Heart right ventricle (tissue), 16 donors: ENCODE measurements at regions not wholly inside any gene's neighbourhood (a gene's known extent, or its start where the extent isn't known, plus 50 kb on each side); places are given as distances from the start of the nearest gene placed in this dataset.

Source experiments
- ATAC-seq, 8 donors: fragments of 200-7000 bp; cut with Tn5 transposase; one replicate each; pipeline ENCODE4 v1.9.1; 2020; ENCODE audit warnings: mild to moderate bottlenecking in 8 of 8, moderate library complexity in 8 of 8, moderate number of reproducible peaks in 1 of 8
- DNase-seq, 2 donors: peaks; one replicate each; pipeline ENCODE4 v3.0.0-alpha.2; 2020
- H3K27ac ChIP-seq, 10 donors: fragments of 200-600 bp; sonication (generic) in 2 of 10; one replicate each; pipeline versions ENCODE4 v1.5.0 to v1.8.0; 2020 to 2022; ENCODE audit warnings: mild to moderate bottlenecking in 3 of 10
- H3K27me3 ChIP-seq, 7 donors: fragments of 200-600 bp; one replicate each; pipeline ENCODE4 v1.8.0; 2021 to 2022; ENCODE audit warnings: mild to moderate bottlenecking in 2 of 7
- H3K36me3 ChIP-seq, 9 donors: fragments of 200-600 bp; sonication (generic) in 1 of 9; one replicate each; pipeline versions ENCODE4 v1.5.0 to v1.8.0; 2020 to 2022; ENCODE audit warnings: mild to moderate bottlenecking in 2 of 9
- H3K4me1 ChIP-seq, 9 donors: fragments of 200-600 bp; sonication (generic) in 1 of 9; one replicate each; pipeline versions ENCODE4 v1.5.0 to v1.8.0; 2020 to 2022; ENCODE audit warnings: mild to moderate bottlenecking in 4 of 9
- H3K4me3 ChIP-seq, 10 donors: fragments of 200-600 bp; sonication (generic) in 2 of 10; one replicate each; pipeline versions ENCODE4 v1.5.0 to v1.8.0; 2020 to 2022; ENCODE audit warnings: mild to moderate bottlenecking in 7 of 10, moderate library complexity in 2 of 10
- H3K9me3 ChIP-seq, 11 donors: fragments of 200-600 bp in 10 of 11; sonication (generic) in 2 of 11; one replicate each; pipeline versions ENCODE4 v1.5.0 to v1.8.0; 2013 to 2022; ENCODE audit warnings: mild to moderate bottlenecking in 2 of 11, control low read depth in 1 of 11, moderate library complexity in 1 of 11
- WGBS, 2 donors: extraction: QIAGEN DNeasy Blood & Tissue Kit; methylation state at CpG; one replicate each; pipeline ENCODE4 v1.1.7; 2013; ENCODE audit warnings: inconsistent platforms in 1 of 2; 5-methylcytosine and 5-hydroxymethylcytosine counted together
- intact Hi-C, 10 donors: fragments of 100-400 bp; cut with DNase I; formaldehyde crosslinking; loops; one replicate each; pipeline versions ENCODE4 v1.11.1 to v1.14.2; 2022
- TF ChIP-seq, protein P1 (sequence below), 9 donors: fragments of 200-600 bp; sonication (generic) in 2 of 9; IDR thresholded peaks; one replicate each; pipeline versions ENCODE4 v1.5.0 to v1.8.0; 2021 to 2022; ENCODE audit warnings: antibody characterized with exemption in 9 of 9, mild to moderate bottlenecking in 5 of 9, moderate library complexity in 1 of 9
- donor health status: Arrhythmogenic right ventricular cardiomyopathy.
- donor health status: ischemic (EF 13 %, LVEDD 7.1; RV severe dilation, severe dysfunction).
- donor health status: healthy with polysubstance abuse.
- donor health status: DM: no; HTN: yes; CAD: no.
- donor health status: DM: no; HTN: no; CAD: no.
- donor health status: ischemic (EF 25% LVEDD 6.9; RV normal size, moderate dysfunction).
- donor health status: ischemic (EF 25% LVEDD 5.7; RV mildly dilated, moderate dysfunction).
- donor health status: healthy.
- donor health status: DM: yes; HTN: yes; CAD: no.
- donor health status: Ischemic cardiomyopathy.
- donor health status: ischemic (EF 35%, LVEDD 5.7; RV mildly dilated, moderate dysfunction).
- donor health status: nonischemic (EF 11% LVEDD 7.7; RV severe dilation, severe dysfunction).
- donor health status: DM: yes; HTN: yes; CAD: no.
- donor health status: PGD.
- donor health status: ischemic (EF 29% LVEDD 5.4; RV normal size, mild dysfunction).
- donor health status: nonischemic (EF 23%, LVEDD 6.1; RV moderate dilation, normal function).

DNA sequence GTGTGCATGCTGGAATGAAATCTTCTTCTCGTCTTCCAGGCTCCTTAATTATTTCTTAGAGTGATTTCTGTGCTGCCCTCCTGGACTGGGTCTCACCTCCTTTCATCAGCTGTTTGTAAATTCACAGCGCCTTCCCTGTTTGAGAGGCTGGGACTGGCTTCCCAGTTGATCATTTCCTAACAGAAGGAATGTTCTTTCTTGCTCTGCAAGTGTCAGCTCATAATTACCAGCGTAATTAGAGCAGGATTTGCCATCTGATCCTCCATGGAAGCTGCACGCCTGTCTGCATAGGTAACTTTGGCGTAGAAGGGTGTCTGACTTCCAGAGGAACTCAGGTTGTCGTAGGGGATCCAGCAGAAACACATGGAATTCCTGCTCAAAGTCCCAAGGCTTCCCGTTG is 375.0 kb upstream of the EEF2KMT start:
- TF ChIP-seq, protein P1, sequence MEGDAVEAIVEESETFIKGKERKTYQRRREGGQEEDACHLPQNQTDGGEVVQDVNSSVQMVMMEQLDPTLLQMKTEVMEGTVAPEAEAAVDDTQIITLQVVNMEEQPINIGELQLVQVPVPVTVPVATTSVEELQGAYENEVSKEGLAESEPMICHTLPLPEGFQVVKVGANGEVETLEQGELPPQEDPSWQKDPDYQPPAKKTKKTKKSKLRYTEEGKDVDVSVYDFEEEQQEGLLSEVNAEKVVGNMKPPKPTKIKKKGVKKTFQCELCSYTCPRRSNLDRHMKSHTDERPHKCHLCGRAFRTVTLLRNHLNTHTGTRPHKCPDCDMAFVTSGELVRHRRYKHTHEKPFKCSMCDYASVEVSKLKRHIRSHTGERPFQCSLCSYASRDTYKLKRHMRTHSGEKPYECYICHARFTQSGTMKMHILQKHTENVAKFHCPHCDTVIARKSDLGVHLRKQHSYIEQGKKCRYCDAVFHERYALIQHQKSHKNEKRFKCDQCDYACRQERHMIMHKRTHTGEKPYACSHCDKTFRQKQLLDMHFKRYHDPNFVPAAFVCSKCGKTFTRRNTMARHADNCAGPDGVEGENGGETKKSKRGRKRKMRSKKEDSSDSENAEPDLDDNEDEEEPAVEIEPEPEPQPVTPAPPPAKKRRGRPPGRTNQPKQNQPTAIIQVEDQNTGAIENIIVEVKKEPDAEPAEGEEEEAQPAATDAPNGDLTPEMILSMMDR (IDR thresholded peaks at IDR 0.05): no peak
- Histone ChIP-seq H3K4me1 (no peaks in the 10 kb centered on the region), H3K9me3 (peaks cover 0 to 13% (median 0%) of the 10 kb centered on the region in 11 donors), H3K27ac (no peak overlapping the region), H3K36me3 (no peaks in the 10 kb centered on the region), H3K27me3 (peaks cover 0 to 32% (median 11%) of the 10 kb centered on the region in 7 donors), H3K4me3 (no peak overlapping the region)
- intact Hi-C loops: no loop called here
- 23 to 24% methylated on average over 7 of the region's 7 CpGs for WGBS, 2 donors
- no peak for ATAC-seq
- DNase-seq: no peak

DNA sequence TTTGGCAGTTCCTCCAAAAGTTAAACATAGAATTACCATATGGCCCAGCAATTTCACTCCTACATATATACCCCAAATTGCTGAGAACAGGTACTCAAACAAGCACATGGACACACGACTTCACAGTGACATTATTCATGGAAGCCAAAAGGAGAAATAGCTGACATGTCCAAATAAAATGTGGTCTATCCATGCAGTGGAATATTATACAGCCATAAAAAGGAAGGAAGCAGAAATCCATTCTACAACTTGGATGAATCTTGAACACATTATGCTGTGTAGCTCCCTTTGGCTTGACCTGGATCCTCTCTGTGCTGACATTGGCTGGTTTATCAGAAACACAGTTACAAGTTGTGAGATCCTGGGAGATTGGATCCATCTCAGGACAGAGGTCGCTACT is 370.9 kb upstream of the EEF2KMT start:
- DNase-seq (no peak), ATAC-seq (no peak)
- Histone ChIP-seq H3K27ac (no peak overlapping the region), H3K4me1 (no peaks in the 10 kb centered on the region), H3K9me3 (peaks cover 0 to 16% (median 0%) of the 10 kb centered on the region in 11 donors), H3K27me3 (peaks cover 0 to 22% (median 11%) of the 10 kb centered on the region in 7 donors), H3K36me3 (no peaks in the 10 kb centered on the region), H3K4me3 (no peak overlapping the region)
- intact Hi-C loops: loop anchor here in 1 of 10 donors (10.0 kb wide), 1 partner anchor 54 kb away; no protein-coding TSS in a partner anchor
- TF ChIP-seq, protein P1 (IDR thresholded peaks at IDR 0.05): no peak
- WGBS, 2 donors: 72 to 75% methylated on average over 2 of the region's 2 CpGs

DNA sequence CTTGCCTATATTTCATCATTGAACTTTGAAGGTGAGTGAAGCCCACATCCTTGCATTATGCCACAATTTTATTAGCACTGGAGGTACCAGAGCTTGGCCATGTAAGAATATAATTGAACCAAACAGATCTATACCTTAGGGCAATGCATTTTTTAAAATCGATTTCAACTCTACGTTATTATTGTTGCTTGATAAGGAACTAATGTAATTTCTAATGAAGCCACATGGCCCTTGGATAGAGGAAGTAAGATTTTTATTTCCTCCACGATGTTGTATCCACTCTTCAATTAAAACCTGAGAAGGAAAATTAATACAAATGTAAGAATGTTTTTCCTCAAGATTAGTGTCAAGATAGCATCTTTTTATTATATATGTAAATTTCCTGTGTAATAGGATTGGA is 370.0 kb upstream of the EEF2KMT start:
- TF ChIP-seq, protein P1 (IDR thresholded peaks at IDR 0.05): no peak
- peaks cover 0 to 22% (median 10%) of the 10 kb centered on the region in 7 donors for H3K27me3 ChIP-seq
- no peak overlapping the region for H3K4me3 ChIP-seq
- WGBS, 2 donors: 78 to 88% methylated on average over 3 of the region's 3 CpGs
- peaks cover 0 to 16% (median 0%) of the 10 kb centered on the region in 11 donors for H3K9me3 ChIP-seq
- ATAC-seq (no peak), DNase-seq (no peak)
- H3K4me1 ChIP-seq: no peaks in the 10 kb centered on the region
- no peak overlapping the region for H3K27ac ChIP-seq
- H3K36me3 ChIP-seq: no peaks in the 10 kb centered on the region
- intact Hi-C loops: loop anchor here in 1 of 10 donors (10.0 kb wide), 1 partner anchor 53 kb away; no protein-coding TSS in a partner anchor

DNA sequence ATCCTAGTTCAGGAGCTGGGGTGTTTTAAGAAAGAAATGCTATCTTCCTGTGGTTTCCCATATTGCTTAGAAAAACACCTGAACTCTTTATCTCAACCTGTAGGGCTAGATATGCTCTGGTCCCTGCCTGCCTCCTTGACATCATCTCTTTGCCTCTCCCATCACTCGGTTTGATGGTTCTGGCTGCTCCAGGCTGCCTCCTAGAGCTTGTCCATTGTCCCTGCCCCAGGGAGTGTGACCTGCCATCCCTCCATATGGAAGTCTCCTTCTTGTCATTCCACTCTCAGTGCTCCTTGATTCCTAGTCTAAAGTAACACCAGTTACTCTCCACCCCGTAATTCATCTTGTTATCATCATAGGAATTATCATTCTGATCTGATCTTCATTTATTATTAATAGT is 369.0 kb upstream of the EEF2KMT start:
- no peaks in the 10 kb centered on the region for H3K4me1 ChIP-seq
- H3K27me3 ChIP-seq: peaks cover 0 to 18% (median 3%) of the 10 kb centered on the region in 7 donors
- H3K4me3 ChIP-seq: no peak overlapping the region
- H3K9me3 ChIP-seq: peaks cover 0 to 16% (median 0%) of the 10 kb centered on the region in 11 donors
- no peak for DNase-seq
- WGBS, 2 donors: 28 to 34% methylated on average over 2 of the region's 2 CpGs
- ATAC-seq: no peak
- no peak overlapping the region for H3K27ac ChIP-seq
- TF ChIP-seq, protein P1 (IDR thresholded peaks at IDR 0.05): no peak
- intact Hi-C loops: loop anchor here in 1 of 10 donors (10.0 kb wide), 1 partner anchor 52 kb away; no protein-coding TSS in a partner anchor
- no peaks in the 10 kb centered on the region for H3K36me3 ChIP-seq
